Right cardiac atrium (tissue), 5 donors: ENCODE measurements at regions not wholly inside any gene's neighbourhood (a gene's known extent, or its start where the extent isn't known, plus 50 kb on each side); places are given as distances from the start of the nearest gene placed in this dataset.
"Not testable (repeated sequence)": the region's sequence is repeated elsewhere in the genome, so short reads cannot be mapped to it uniquely, and the experiment has no call there.

Source experiments
- ATAC-seq, 2 donors: fragments of 200-7000 bp; cut with Tn5 transposase; one replicate each; pipeline versions ENCODE4 v1.8.0 to v1.9.1; 2020; ENCODE audit warnings: moderate library complexity in 2 of 2, mild to moderate bottlenecking in 1 of 2
- DNase-seq, 3 donors: peaks; one replicate each; pipeline ENCODE4 v3.0.0-alpha.2; 2020
- H3K27ac ChIP-seq: one replicate; pipeline ENCODE4 v1.5.1; 2013; ENCODE audit warnings: mild to moderate bottlenecking, low read length, control low read depth, moderate library complexity
- H3K27me3 ChIP-seq: one replicate; pipeline ENCODE4 v1.6.1; 2013; ENCODE audit not compliant: control insufficient read depth, insufficient read depth
- H3K4me1 ChIP-seq: one replicate; pipeline ENCODE4 v1.6.1; 2013; ENCODE audit warnings: low read length; ENCODE audit not compliant: control insufficient read depth, insufficient read depth
- H3K4me3 ChIP-seq: one replicate; pipeline ENCODE4 v1.5.1; 2013; ENCODE audit warnings: low read length, control low read depth
- H3K9me3 ChIP-seq: one replicate; pipeline ENCODE4 v1.6.1; 2013; ENCODE audit warnings: low read length; ENCODE audit not compliant: control insufficient read depth
- WGBS: extraction: QIAGEN DNeasy Blood & Tissue Kit; methylation state at CpG from one replicate; pipeline ENCODE4 v1.1.7; 2013; 5-methylcytosine and 5-hydroxymethylcytosine counted together
- intact Hi-C, 4 donors: fragments of 100-400 bp; cut with DNase I; formaldehyde crosslinking; loops; one replicate each; pipeline versions ENCODE4 v1.11.0 to v1.14.0; 2022 to 2023
- donor health status: healthy with polysubstance abuse.
- donor health status: DM: no; HTN: yes; CAD: no.
- donor health status: DM: no; HTN: no; CAD: no.
- donor health status: DM: no; HTN: yes; CAD: no; lungs with severe emphysema.
- donor health status: DM: yes; HTN: yes; CAD: no.

DNA sequence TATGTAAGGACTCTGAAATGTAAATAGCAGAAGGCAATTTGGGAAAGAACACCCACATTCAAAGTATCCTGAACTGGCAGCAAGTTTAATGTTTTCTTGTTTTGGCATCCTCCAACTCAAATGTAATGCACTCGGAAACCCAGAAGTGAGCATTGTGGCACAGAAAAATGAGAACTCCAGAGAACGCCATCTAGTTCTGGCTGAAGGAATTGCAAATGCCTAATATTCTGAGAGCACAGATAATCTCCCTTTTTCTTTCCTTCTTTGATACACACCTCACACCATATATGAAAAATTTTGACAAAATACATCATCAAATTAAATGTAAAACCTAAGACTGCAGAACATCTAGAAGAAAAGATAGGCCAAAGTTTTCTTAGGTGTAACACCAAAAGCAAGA, 52.1 kb downstream of the PWWP3B start:
- Histone ChIP-seq H3K4me3 (no peak overlapping the region), H3K9me3 (no peaks in the 10 kb centered on the region), H3K27ac (no peak overlapping the region), H3K27me3 (no peaks in the 10 kb centered on the region), H3K4me1 (no peaks in the 10 kb centered on the region)
- intact Hi-C loops, result no loop called here
- ATAC-seq (no peak), DNase-seq (no peak)
- WGBS, result 26% methylated on average over 2 of the region's 2 CpGs

DNA sequence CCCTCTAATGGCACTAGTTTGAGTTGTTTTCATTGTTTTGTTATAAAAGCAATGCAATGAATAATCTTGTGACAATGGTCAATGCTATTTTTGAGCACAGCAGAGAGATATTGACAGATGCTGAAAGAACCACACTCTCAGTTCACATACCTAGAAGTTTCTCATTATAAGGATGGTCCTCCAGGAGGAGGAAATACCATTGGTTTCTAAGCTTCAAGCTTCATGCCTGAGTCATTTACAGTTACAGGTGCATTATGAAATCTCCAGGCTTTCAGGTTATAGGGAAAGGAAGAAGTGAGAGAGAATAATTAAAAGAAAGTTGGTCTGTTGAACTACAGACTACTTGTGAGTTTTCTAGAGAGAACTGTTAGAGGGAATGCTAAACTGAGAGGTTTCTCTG, 75.3 kb downstream of the PWWP3B start:
- no peak overlapping the region for H3K4me3 ChIP-seq
- intact Hi-C loops, result no loop called here
- H3K27me3 ChIP-seq, result no peaks in the 10 kb centered on the region
- H3K4me1 ChIP-seq, result no peaks in the 10 kb centered on the region
- no peak overlapping the region for H3K27ac ChIP-seq
- no peak for ATAC-seq
- no peak for DNase-seq
- no peaks in the 10 kb centered on the region for H3K9me3 ChIP-seq

DNA sequence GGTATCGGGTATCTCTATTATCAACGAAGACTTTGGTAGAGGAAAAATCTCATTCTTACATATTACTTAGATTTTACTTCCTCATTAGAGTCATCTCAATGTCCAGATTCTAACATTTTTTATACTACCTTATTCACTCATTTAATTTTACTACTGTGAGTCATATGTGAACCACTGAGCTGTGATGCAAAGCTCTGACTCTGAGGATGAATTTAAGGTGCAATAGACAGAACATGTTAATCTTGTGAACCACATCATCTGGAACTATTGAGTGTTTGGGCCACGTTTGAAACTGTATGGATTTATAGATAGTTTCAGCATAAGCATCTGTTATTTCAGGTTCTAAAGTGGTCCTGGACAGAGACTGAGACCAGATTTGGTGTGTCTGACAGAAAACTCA, 78.4 kb downstream of the PWWP3B start:
- no peaks in the 10 kb centered on the region for H3K27me3 ChIP-seq
- H3K9me3 ChIP-seq, result no peaks in the 10 kb centered on the region
- no peaks in the 10 kb centered on the region for H3K4me1 ChIP-seq
- H3K4me3 ChIP-seq, result no peak overlapping the region
- intact Hi-C loops, result no loop called here
- WGBS, result 57% methylated on average over 3 of the region's 3 CpGs
- DNase-seq, result no peak
- no peak overlapping the region for H3K27ac ChIP-seq
- ATAC-seq, result no peak

- ATAC-seq (no peak), DNase-seq (no peak)
- intact Hi-C loops, result no loop called here
- H3K9me3 ChIP-seq, result no peaks in the 10 kb centered on the region
- H3K27me3 ChIP-seq, result no peaks in the 10 kb centered on the region
- no peaks in the 10 kb centered on the region for H3K4me1 ChIP-seq
- no peak overlapping the region for H3K4me3 ChIP-seq
- no peak overlapping the region for H3K27ac ChIP-seq
These were observed 79.1 kb downstream of the PWWP3B start for GRCh38 chrX:106247162-106247561.

DNA sequence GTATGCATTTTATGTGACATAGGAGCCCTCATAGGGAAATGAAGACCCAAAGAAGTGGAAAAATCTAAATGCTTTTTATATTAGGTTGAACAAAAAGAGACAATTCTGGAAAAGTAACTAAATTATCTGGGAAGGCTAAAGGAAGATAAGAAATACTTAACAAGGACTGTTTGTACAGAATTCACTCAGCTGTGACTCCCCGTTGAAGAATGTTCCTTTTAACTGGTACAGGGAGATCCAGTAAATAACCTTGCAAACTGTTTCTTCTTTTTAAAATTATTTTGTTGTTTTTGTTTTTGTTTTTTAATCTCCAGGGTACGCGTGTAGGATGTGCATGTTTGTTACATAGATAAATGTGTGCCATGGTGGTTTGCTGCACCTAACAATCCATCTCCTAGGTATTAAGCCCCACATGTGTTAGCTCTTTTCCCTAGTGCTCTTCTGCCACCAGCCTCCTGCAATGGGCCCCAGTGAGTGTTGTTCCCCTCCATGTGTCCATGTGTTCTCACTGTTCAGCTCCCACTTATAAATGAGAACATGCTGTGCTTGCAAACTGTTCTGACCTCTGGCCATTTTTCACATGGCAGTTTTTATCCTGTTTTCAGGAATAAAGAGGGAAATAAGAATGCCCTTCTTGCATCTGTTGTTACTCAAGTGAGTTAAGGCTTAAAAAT, 81.7 kb downstream of the PWWP3B start:
- WGBS, result 76% methylated on average over 3 of the region's 3 CpGs

GRCh38 chrX:106263817-106264216, 95.7 kb downstream of the PWWP3B start:
- 58% methylated on average over 3 of the region's 3 CpGs for WGBS
- Histone ChIP-seq H3K27ac (no peak overlapping the region), H3K4me1 (no peaks in the 10 kb centered on the region), H3K27me3 (no peaks in the 10 kb centered on the region), H3K9me3 (no peaks in the 10 kb centered on the region), H3K4me3 (no peak overlapping the region)
- DNase-seq (no peak), ATAC-seq (no peak)
- intact Hi-C loops, result no loop called here

More for the DNA sequence above, 81.7 kb downstream of the PWWP3B start:
- Histone ChIP-seq H3K27me3 (no peaks in the 10 kb centered on the region), H3K4me3 (no peak overlapping the region), H3K4me1 (no peaks in the 10 kb centered on the region), H3K27ac (no peak overlapping the region), H3K9me3 (no peaks in the 10 kb centered on the region)
- peak in 1 of 3 donors; percentile 32 for DNase-seq
- peak in 1 of 2 donors; percentile 45 for ATAC-seq
- intact Hi-C loops, result no loop called here

GRCh38 chrX:106273947-106274587, 106.0 kb downstream of the PWWP3B start:
- DNase-seq, H3K27me3 ChIP-seq, H3K4me1 ChIP-seq, H3K9me3 ChIP-seq, intact Hi-C loops, H3K4me3 ChIP-seq, H3K27ac ChIP-seq: not testable (repeated sequence)
- ATAC-seq, result peak in 1 of 2 donors; percentile 57
- WGBS, result no CpG with 5 or more reads among the region's 9 CpGs

- H3K27me3 ChIP-seq, result not testable (repeated sequence)
These were observed 107.1 kb downstream of the PWWP3B start for GRCh38 chrX:106275172-106275571.

GRCh38 chrX:106278951-106279350, 110.8 kb downstream of the PWWP3B start:
- Histone ChIP-seq H3K9me3 (no peaks in the 10 kb centered on the region), H3K4me3 (no peak overlapping the region), H3K27ac (no peak overlapping the region), H3K4me1 (no peaks in the 10 kb centered on the region), H3K27me3 (no peaks in the 10 kb centered on the region)
- no peak for DNase-seq
- intact Hi-C loops, result no loop called here
- WGBS, result 58% methylated on average over 2 of the region's 2 CpGs
- no peak for ATAC-seq

More at GRCh38 chrX:106275172-106275571, 107.1 kb downstream of the PWWP3B start:
- intact Hi-C loops, H3K27ac ChIP-seq, DNase-seq, H3K9me3 ChIP-seq, H3K4me3 ChIP-seq, H3K4me1 ChIP-seq, ATAC-seq: not testable (repeated sequence)
- WGBS, result no CpG with 5 or more reads among the region's 5 CpGs

DNA sequence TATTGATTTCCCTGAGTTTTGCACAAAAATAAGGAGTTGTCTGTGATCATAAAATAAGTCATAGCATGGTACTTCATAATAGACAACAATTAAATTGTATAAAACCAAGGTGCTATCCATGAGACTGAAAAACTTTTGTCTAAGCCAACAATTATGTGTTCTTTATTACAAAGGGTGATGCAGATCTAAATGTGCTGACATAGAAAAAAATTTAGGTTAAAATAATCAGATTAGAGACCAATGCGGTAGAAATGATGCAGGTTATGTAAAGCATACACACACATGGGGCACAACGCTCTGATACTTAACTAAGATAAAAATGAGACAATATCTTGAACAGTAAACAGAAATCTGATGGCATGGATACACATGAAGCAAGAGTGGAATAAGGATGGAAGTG, 113.3 kb downstream of the PWWP3B start:
- intact Hi-C loops, result no loop called here
- DNase-seq (no peak), ATAC-seq (no peak)
- Histone ChIP-seq H3K27ac (no peak overlapping the region), H3K27me3 (no peaks in the 10 kb centered on the region), H3K4me1 (no peaks in the 10 kb centered on the region), H3K9me3 (no peaks in the 10 kb centered on the region), H3K4me3 (no peak overlapping the region)
- 81% methylated on average over 2 of the region's 2 CpGs for WGBS

DNA sequence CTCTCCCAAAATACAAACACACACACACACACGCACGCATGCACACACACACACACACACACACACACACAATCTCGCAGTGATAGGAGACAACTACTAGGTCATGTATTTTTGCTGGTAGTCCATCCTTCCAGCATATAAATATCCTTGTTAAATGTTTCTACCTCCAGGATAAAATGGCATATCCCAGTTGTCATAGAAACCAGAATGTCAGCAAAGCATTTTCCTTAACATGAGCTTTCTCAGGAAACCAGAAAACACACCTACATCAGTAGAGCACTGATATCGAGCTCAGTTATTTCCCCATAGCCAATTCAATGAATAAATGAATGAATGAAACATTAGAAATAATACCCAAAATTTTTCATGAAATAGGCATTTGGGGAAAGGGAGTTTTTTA, 115.7 kb downstream of the PWWP3B start:
- Histone ChIP-seq H3K27me3 (no peaks in the 10 kb centered on the region), H3K4me1 (no peaks in the 10 kb centered on the region), H3K9me3 (no peaks in the 10 kb centered on the region), H3K27ac (no peak overlapping the region), H3K4me3 (no peak overlapping the region)
- DNase-seq, result no peak
- no peak for ATAC-seq
- intact Hi-C loops, result no loop called here
- 81% methylated on average over 4 of the region's 4 CpGs for WGBS
